Endothelial cell of umbilical vein (primary cell): ENCODE measurements at regions not wholly inside any gene's neighbourhood (a gene's known extent, or its start where the extent isn't known, plus 50 kb on each side); places are given as distances from the start of the nearest gene placed in this dataset.

ENCODE experiments used
- BruUV-seq: library from RNA; stranded (reverse); fragments of 400-500 nt; replicated peaks from 2 replicates; lab custom pipeline; 2021; lab: Mats Ljungman, UMichigan
- CTCF ChIA-PET: fragments of 300-600, 350-600 bp; sonication (Branson Sonifier 250); formaldehyde crosslinking; loops from one replicate; lab custom pipeline; 2021; ENCODE audit warnings: antibody characterized with exemption, inconsistent platforms; lab: Charles Lee
- POLR2A ChIA-PET: fragments of 300-600, 350-600 bp; sonication (Branson Sonifier 250); formaldehyde crosslinking; loops from one replicate; lab custom pipeline; 2021; ENCODE audit warnings: antibody characterized with exemption, inconsistent platforms; lab: Charles Lee
- DNase-seq: peaks from one replicate; pipeline ENCODE4 v3.0.0-alpha.2; 2011; ENCODE audit warnings: low read depth, low spot score
- FAIRE-seq: peaks from 2 replicates; lab custom pipeline; 2011; peaks lifted over from hg19 to GRCh38; lab: Jason Lieb, UNC
- H2AFZ ChIP-seq: 2 replicates; pipeline ENCODE4 v1.6.0; 2012; ENCODE audit warnings: low read depth, low read length, control low read depth, inconsistent platforms
- H3K27ac ChIP-seq: 2 replicates; pipeline ENCODE4 v1.5.1; 2011; ENCODE audit warnings: low read depth, mild to moderate bottlenecking, control low read depth, low read length, moderate library complexity; ENCODE audit not compliant: insufficient read depth
- H3K27me3 ChIP-seq, 2 experiments: 2 replicates each; pipeline versions ENCODE4 v1.6.0 to v1.6.1; 2011; ENCODE audit warnings: low read length in 2 of 2, mixed read lengths in 1 of 2; ENCODE audit not compliant: control insufficient read depth in 2 of 2, insufficient read depth in 2 of 2
- H3K36me3 ChIP-seq, 2 experiments: 2 replicates in 1 of 2; 3 replicates in 1 of 2; pipeline ENCODE4 v1.5.1; 2011; ENCODE audit warnings: low read length in 2 of 2, mild to moderate bottlenecking in 1 of 2, moderate library complexity in 1 of 2; ENCODE audit not compliant: control insufficient read depth in 2 of 2, insufficient read depth in 2 of 2; ENCODE audit errors: extremely low read depth in 1 of 2
- H3K4me1 ChIP-seq: 3 replicates; pipeline ENCODE4 v1.5.1; 2011; ENCODE audit warnings: mild to moderate bottlenecking, low read length; ENCODE audit not compliant: control insufficient read depth, insufficient read depth; ENCODE audit errors: extremely low read depth
- H3K4me2 ChIP-seq: 2 replicates; pipeline ENCODE4 v1.6.1; 2011; ENCODE audit warnings: low read length, control low read depth, mixed read lengths; ENCODE audit not compliant: insufficient read depth
- H3K4me3 ChIP-seq, 3 experiments: fragments of 200-600 bp in 1 of 3; sonication (generic), shearing (Covaris generic) in 1 of 3; replicated peaks in 1 of 3; 2 replicates each; pipeline ENCODE4 v1.5.1; 2011 to 2016; ENCODE audit warnings: control low read depth in 3 of 3, low read length in 3 of 3, mild to moderate bottlenecking in 2 of 3, inconsistent platforms in 1 of 3, low read depth in 1 of 3, moderate library complexity in 1 of 3; ENCODE audit not compliant: insufficient read depth in 1 of 3
- H3K79me2 ChIP-seq: 2 replicates; pipeline ENCODE4 v1.6.0; 2012; ENCODE audit warnings: low read length, inconsistent platforms; ENCODE audit not compliant: control insufficient read depth, insufficient read depth
- H3K9ac ChIP-seq: replicated peaks from 2 replicates; pipeline ENCODE3; 2011; ENCODE audit warnings: low read length, control low read depth; ENCODE audit not compliant: insufficient read depth; ENCODE audit errors: extremely low read depth
- H3K9me1 ChIP-seq: replicated peaks from 3 replicates; pipeline ENCODE4 v1.6.0; 2011; ENCODE audit warnings: mild to moderate bottlenecking, low read length; ENCODE audit not compliant: control insufficient read depth, insufficient read depth; ENCODE audit errors: extremely low read depth
- H3K9me3 ChIP-seq: replicated peaks from 2 replicates; pipeline ENCODE4 v1.5.1; 2012; ENCODE audit warnings: low read length, inconsistent platforms; ENCODE audit not compliant: control insufficient read depth, insufficient read depth
- H4K20me1 ChIP-seq: replicated peaks from 2 replicates; pipeline ENCODE3; 2011; ENCODE audit warnings: mild to moderate bottlenecking, low read length; ENCODE audit not compliant: control insufficient read depth, insufficient read depth; ENCODE audit errors: extremely low read depth
- EZH2 ChIP-seq: IDR thresholded peaks from 2 replicates; pipeline ENCODE4 v1.6.1; 2012; ENCODE audit warnings: borderline replicate concordance, low read depth, mild to moderate bottlenecking, moderate library complexity, low read length, inconsistent platforms; ENCODE audit not compliant: severe bottlenecking
- FOS ChIP-seq: IDR thresholded peaks from 2 replicates; pipeline ENCODE4 v1.6.1; 2011; ENCODE audit warnings: mild to moderate bottlenecking, low read length, moderate library complexity, borderline replicate concordance; ENCODE audit not compliant: insufficient read depth
- GATA2 ChIP-seq: IDR thresholded peaks from 2 replicates; pipeline ENCODE4 v1.7.0; 2011; ENCODE audit warnings: low read depth, mild to moderate bottlenecking, moderate library complexity, mixed read lengths, low read length; ENCODE audit not compliant: insufficient read length, insufficient read depth
- JUN ChIP-seq: IDR thresholded peaks from 2 replicates; pipeline ENCODE4 v1.6.1; 2011; ENCODE audit warnings: borderline replicate concordance, low read depth; ENCODE audit not compliant: insufficient read length, insufficient read depth
- MYC ChIP-seq: IDR thresholded peaks from one replicate; pipeline ENCODE4 v1.6.1; 2011; ENCODE audit warnings: mild to moderate bottlenecking, low read depth, low read length
- POLR2A ChIP-seq: IDR thresholded peaks from 2 replicates; pipeline ENCODE4 v1.6.1; 2012; ENCODE audit warnings: low read depth, mild to moderate bottlenecking, control low read depth, low read length
- POLR2AphosphoS5 ChIP-seq: IDR thresholded peaks from 2 replicates; pipeline ENCODE4 v1.6.1; 2012; ENCODE audit warnings: low read depth, mild to moderate bottlenecking, control low read depth, low read length, moderate library complexity; ENCODE audit not compliant: insufficient read depth
- dilution Hi-C: fragments of 300-500 bp; cut with MboI; formaldehyde crosslinking; loops from one replicate; pipeline ENCODE4 v1.15.0; 2019; ENCODE audit warnings: low sequenced_read_pairs; ENCODE audit not compliant: extremely low pct_ligation_motif_present
- intact Hi-C: fragments of 100-400 bp; cut with micrococcal nuclease; formaldehyde crosslinking; loops from one replicate; pipeline ENCODE4 v1.10.0; 2022
- TF ChIP-seq, protein P1 (sequence below): IDR thresholded peaks from 2 replicates; pipeline ENCODE4 v1.6.1; 2011; ENCODE audit not compliant: insufficient read depth, insufficient read length
- TF ChIP-seq, protein P2 (sequence below), 2 donors: IDR thresholded peaks; 1 replicate in 1 of 2; 2 replicates in 1 of 2; pipeline ENCODE4 v1.5.1; 2011; ENCODE audit warnings: low read length in 2 of 2, mild to moderate bottlenecking in 2 of 2, moderate library complexity in 2 of 2, control low read depth in 1 of 2, inconsistent platforms in 1 of 2, low read depth in 1 of 2; ENCODE audit not compliant: insufficient read depth in 1 of 2; ENCODE audit errors: extremely low read depth in 1 of 2

DNA sequence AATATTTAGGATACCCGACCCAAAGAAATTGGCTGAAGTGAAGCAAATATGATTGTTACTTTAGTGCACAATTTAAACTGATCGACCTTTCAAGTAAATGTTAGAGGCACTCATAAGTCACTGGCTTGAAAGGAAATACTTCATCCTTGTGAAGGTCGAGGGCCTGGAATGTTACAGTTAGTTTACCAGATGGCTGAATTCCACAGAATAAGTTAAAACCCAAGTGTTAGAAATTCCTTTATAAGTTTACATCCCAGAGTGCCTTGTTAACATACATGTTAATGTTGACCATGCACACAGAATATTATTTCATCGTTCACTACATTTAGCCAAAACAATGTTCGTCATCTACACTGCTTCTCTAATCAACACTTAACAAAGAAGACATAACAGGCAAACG, 235.5 kb upstream of the ANO3 start:
- DNase-seq (no peak), FAIRE-seq (no peak)
- Histone ChIP-seq H3K27ac (no peak overlapping the region), H3K4me1 (no peaks in the 10 kb centered on the region), H3K4me2 (no peak overlapping the region), H3K9me1 (no peaks in the 10 kb centered on the region), H3K4me3 (no peak overlapping the region), H4K20me1 (no peaks in the 10 kb centered on the region), H3K79me2 (no peaks in the 10 kb centered on the region), H3K36me3 (no peaks in the 10 kb centered on the region), H2AFZ (no peak overlapping the region), H3K27me3 (no peaks in the 10 kb centered on the region), H3K9ac (no peak overlapping the region), H3K9me3 (no peaks in the 10 kb centered on the region)
- no TSS peak for BruUV-seq
- TF ChIP-seq FOS (no peak), EZH2 (no peak), POLR2A (no peak), JUN (no peak), GATA2 (no peak), MYC (no peak), POLR2AphosphoS5 (no peak)
- TF ChIP-seq, protein P1, sequence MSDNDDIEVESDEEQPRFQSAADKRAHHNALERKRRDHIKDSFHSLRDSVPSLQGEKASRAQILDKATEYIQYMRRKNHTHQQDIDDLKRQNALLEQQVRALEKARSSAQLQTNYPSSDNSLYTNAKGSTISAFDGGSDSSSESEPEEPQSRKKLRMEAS, result no peak
- TF ChIP-seq, protein P2, sequence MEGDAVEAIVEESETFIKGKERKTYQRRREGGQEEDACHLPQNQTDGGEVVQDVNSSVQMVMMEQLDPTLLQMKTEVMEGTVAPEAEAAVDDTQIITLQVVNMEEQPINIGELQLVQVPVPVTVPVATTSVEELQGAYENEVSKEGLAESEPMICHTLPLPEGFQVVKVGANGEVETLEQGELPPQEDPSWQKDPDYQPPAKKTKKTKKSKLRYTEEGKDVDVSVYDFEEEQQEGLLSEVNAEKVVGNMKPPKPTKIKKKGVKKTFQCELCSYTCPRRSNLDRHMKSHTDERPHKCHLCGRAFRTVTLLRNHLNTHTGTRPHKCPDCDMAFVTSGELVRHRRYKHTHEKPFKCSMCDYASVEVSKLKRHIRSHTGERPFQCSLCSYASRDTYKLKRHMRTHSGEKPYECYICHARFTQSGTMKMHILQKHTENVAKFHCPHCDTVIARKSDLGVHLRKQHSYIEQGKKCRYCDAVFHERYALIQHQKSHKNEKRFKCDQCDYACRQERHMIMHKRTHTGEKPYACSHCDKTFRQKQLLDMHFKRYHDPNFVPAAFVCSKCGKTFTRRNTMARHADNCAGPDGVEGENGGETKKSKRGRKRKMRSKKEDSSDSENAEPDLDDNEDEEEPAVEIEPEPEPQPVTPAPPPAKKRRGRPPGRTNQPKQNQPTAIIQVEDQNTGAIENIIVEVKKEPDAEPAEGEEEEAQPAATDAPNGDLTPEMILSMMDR (IDR thresholded peaks at IDR 0.05; ENCODE audit: extremely low read depth in 1 of 2, insufficient read depth in 1 of 2, low read depth in 1 of 2, low read length in 2 of 2), result no peak
- ChIA-PET CTCF (no interaction called here), POLR2A (no interaction called here)
- dilution Hi-C loops, result no loop called here
- intact Hi-C loops, result no loop called here
